HG03342 (cell line): ENCODE measurements at regions not wholly inside any gene's neighbourhood (a gene's known extent, or its start where the extent isn't known, plus 50 kb on each side); places are given as distances from the start of the nearest gene placed in this dataset.

Source experiments
- ATAC-seq: cut with Tn5 transposase; IDR thresholded peaks from one replicate; pipeline ENCODE4 v1.9.1; 2021; ENCODE audit warnings: mild to moderate bottlenecking, moderate library complexity; ENCODE audit not compliant: unreplicated experiment

GRCh38 chr9:16329671-16330113 lies 540.8 kb downstream of the BNC2 start:
- no peak for ATAC-seq

GRCh38 chr9:16331031-16331430 lies 539.4 kb downstream of the BNC2 start:
- ATAC-seq, result no peak

GRCh38 chr9:16331527-16331926 lies 538.9 kb downstream of the BNC2 start:
- no peak for ATAC-seq

- no peak for ATAC-seq
Observed at GRCh38 chr9:16333691-16334090, 536.8 kb downstream of the BNC2 start.

- ATAC-seq, result no peak
Observed at GRCh38 chr9:16335788-16336580, 534.5 kb downstream of the BNC2 start.

GRCh38 chr9:16336833-16337232 lies 533.6 kb downstream of the BNC2 start:
- ATAC-seq, result no peak

GRCh38 chr9:16337322-16338029 lies 533.0 kb downstream of the BNC2 start:
- ATAC-seq, result no peak

- no peak for ATAC-seq
Observed at GRCh38 chr9:16341177-16341576, 529.3 kb downstream of the BNC2 start.

- no peak for ATAC-seq
Observed at GRCh38 chr9:16342246-16343020, 528.0 kb downstream of the BNC2 start.

GRCh38 chr9:16343249-16344237 lies 526.9 kb downstream of the BNC2 start:
- no peak for ATAC-seq

- ATAC-seq, result no peak
Observed at GRCh38 chr9:16344343-16344742, 526.1 kb downstream of the BNC2 start.

GRCh38 chr9:16345902-16346301 lies 524.6 kb downstream of the BNC2 start:
- ATAC-seq, result no peak

GRCh38 chr9:16347886-16348285 lies 522.6 kb downstream of the BNC2 start:
- no peak for ATAC-seq

- no peak for ATAC-seq
Observed at GRCh38 chr9:16348531-16348930, 521.9 kb downstream of the BNC2 start.

- ATAC-seq, result no peak
Observed at GRCh38 chr9:16352251-16352650, 518.2 kb downstream of the BNC2 start.

GRCh38 chr9:16352791-16353401 lies 517.6 kb downstream of the BNC2 start:
- ATAC-seq, result no peak

GRCh38 chr9:16356196-16356765 lies 514.2 kb downstream of the BNC2 start:
- ATAC-seq, result no peak

- ATAC-seq, result no peak
Observed at GRCh38 chr9:16357828-16358227, 512.6 kb downstream of the BNC2 start.

GRCh38 chr9:16358751-16359150 lies 511.7 kb downstream of the BNC2 start:
- no peak for ATAC-seq
